Heart right ventricle (tissue), 16 donors: ENCODE measurements at regions not wholly inside any gene's neighbourhood (a gene's known extent, or its start where the extent isn't known, plus 50 kb on each side); places are given as distances from the start of the nearest gene placed in this dataset.

Source experiments
- ATAC-seq, 8 donors: fragments of 200-7000 bp; cut with Tn5 transposase; one replicate each; pipeline ENCODE4 v1.9.1; 2020; ENCODE audit warnings: mild to moderate bottlenecking in 8 of 8, moderate library complexity in 8 of 8, moderate number of reproducible peaks in 1 of 8
- DNase-seq, 2 donors: peaks; one replicate each; pipeline ENCODE4 v3.0.0-alpha.2; 2020
- H3K27ac ChIP-seq, 10 donors: fragments of 200-600 bp; sonication (generic) in 2 of 10; one replicate each; pipeline versions ENCODE4 v1.5.0 to v1.8.0; 2020 to 2022; ENCODE audit warnings: mild to moderate bottlenecking in 3 of 10
- H3K27me3 ChIP-seq, 7 donors: fragments of 200-600 bp; one replicate each; pipeline ENCODE4 v1.8.0; 2021 to 2022; ENCODE audit warnings: mild to moderate bottlenecking in 2 of 7
- H3K36me3 ChIP-seq, 9 donors: fragments of 200-600 bp; sonication (generic) in 1 of 9; one replicate each; pipeline versions ENCODE4 v1.5.0 to v1.8.0; 2020 to 2022; ENCODE audit warnings: mild to moderate bottlenecking in 2 of 9
- H3K4me1 ChIP-seq, 9 donors: fragments of 200-600 bp; sonication (generic) in 1 of 9; one replicate each; pipeline versions ENCODE4 v1.5.0 to v1.8.0; 2020 to 2022; ENCODE audit warnings: mild to moderate bottlenecking in 4 of 9
- H3K4me3 ChIP-seq, 10 donors: fragments of 200-600 bp; sonication (generic) in 2 of 10; one replicate each; pipeline versions ENCODE4 v1.5.0 to v1.8.0; 2020 to 2022; ENCODE audit warnings: mild to moderate bottlenecking in 7 of 10, moderate library complexity in 2 of 10
- H3K9me3 ChIP-seq, 11 donors: fragments of 200-600 bp in 10 of 11; sonication (generic) in 2 of 11; one replicate each; pipeline versions ENCODE4 v1.5.0 to v1.8.0; 2013 to 2022; ENCODE audit warnings: mild to moderate bottlenecking in 2 of 11, control low read depth in 1 of 11, moderate library complexity in 1 of 11
- CTCF ChIP-seq, 9 donors: fragments of 200-600 bp; sonication (generic) in 2 of 9; IDR thresholded peaks; one replicate each; pipeline versions ENCODE4 v1.5.0 to v1.8.0; 2021 to 2022; ENCODE audit warnings: antibody characterized with exemption in 9 of 9, mild to moderate bottlenecking in 5 of 9, moderate library complexity in 1 of 9
- WGBS, 2 donors: extraction: QIAGEN DNeasy Blood & Tissue Kit; methylation state at CpG; one replicate each; pipeline ENCODE4 v1.1.7; 2013; ENCODE audit warnings: inconsistent platforms in 1 of 2; 5-methylcytosine and 5-hydroxymethylcytosine counted together
- intact Hi-C, 10 donors: fragments of 100-400 bp; cut with DNase I; formaldehyde crosslinking; loops; one replicate each; pipeline versions ENCODE4 v1.11.1 to v1.14.2; 2022
- donor health status: Arrhythmogenic right ventricular cardiomyopathy.
- donor health status: ischemic (EF 13 %, LVEDD 7.1; RV severe dilation, severe dysfunction).
- donor health status: healthy with polysubstance abuse.
- donor health status: DM: no; HTN: yes; CAD: no.
- donor health status: DM: no; HTN: no; CAD: no.
- donor health status: ischemic (EF 25% LVEDD 6.9; RV normal size, moderate dysfunction).
- donor health status: ischemic (EF 25% LVEDD 5.7; RV mildly dilated, moderate dysfunction).
- donor health status: healthy.
- donor health status: DM: yes; HTN: yes; CAD: no.
- donor health status: Ischemic cardiomyopathy.
- donor health status: ischemic (EF 35%, LVEDD 5.7; RV mildly dilated, moderate dysfunction).
- donor health status: nonischemic (EF 11% LVEDD 7.7; RV severe dilation, severe dysfunction).
- donor health status: DM: yes; HTN: yes; CAD: no.
- donor health status: PGD.
- donor health status: ischemic (EF 29% LVEDD 5.4; RV normal size, mild dysfunction).
- donor health status: nonischemic (EF 23%, LVEDD 6.1; RV moderate dilation, normal function).

GRCh38 chr17:33766721-33767120, 473.6 kb upstream of the ASIC2 start:
- Histone ChIP-seq H3K9me3 (no peaks in the 10 kb centered on the region), H3K27me3 (peaks cover 0 to 30% (median 22%) of the 10 kb centered on the region in 7 donors), H3K36me3 (no peaks in the 10 kb centered on the region), H3K27ac (no peak overlapping the region), H3K4me3 (no peak overlapping the region), H3K4me1 (no peaks in the 10 kb centered on the region)
- DNase-seq, result no peak
- 52 to 77% methylated on average over 3 of the region's 3 CpGs for WGBS, 2 donors
- ATAC-seq, result no peak
- TF ChIP-seq CTCF (IDR thresholded peaks at IDR 0.05), result no peak
- intact Hi-C loops, result no loop called here

DNA sequence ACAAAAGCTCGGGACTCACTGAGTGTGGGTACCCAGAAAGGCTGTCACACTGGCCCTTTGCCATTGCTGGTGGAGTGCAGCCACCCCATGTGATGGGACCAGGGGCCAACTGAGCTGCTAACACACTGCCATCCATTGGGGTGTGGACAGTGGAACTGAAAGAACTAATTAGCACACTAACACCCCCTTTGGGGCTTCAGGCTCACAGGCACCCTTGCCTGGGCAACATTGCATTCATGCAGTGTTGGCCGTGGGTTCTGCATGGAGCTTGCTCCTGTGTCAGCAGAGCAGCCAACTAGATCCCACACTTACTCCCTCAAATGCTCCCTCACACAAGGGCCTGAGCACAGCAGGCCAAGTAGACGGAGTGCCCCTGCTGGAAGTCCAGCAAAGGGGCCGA, 476.0 kb upstream of the ASIC2 start:
- no peak for DNase-seq
- ATAC-seq, result no peak
- Histone ChIP-seq H3K4me3 (no peak overlapping the region), H3K27ac (no peak overlapping the region), H3K9me3 (no peaks in the 10 kb centered on the region), H3K4me1 (no peaks in the 10 kb centered on the region), H3K27me3 (peaks cover 0 to 39% (median 25%) of the 10 kb centered on the region in 7 donors), H3K36me3 (no peaks in the 10 kb centered on the region)
- intact Hi-C loops, result no loop called here
- TF ChIP-seq CTCF (IDR thresholded peaks at IDR 0.05), result no peak
- WGBS, 2 donors, result 74 to 80% methylated on average over 4 of the region's 4 CpGs

GRCh38 chr17:33776304-33776703, 478.8 kb upstream of the CCL2 start:
- ATAC-seq (no peak), DNase-seq (no peak)
- Histone ChIP-seq H3K36me3 (no peaks in the 10 kb centered on the region), H3K9me3 (no peaks in the 10 kb centered on the region), H3K27me3 (peaks cover 0 to 51% (median 24%) of the 10 kb centered on the region in 7 donors), H3K4me3 (no peak overlapping the region), H3K4me1 (no peaks in the 10 kb centered on the region), H3K27ac (no peak overlapping the region)
- TF ChIP-seq CTCF (IDR thresholded peaks at IDR 0.05), result no peak
- WGBS, 2 donors, result 72 to 75% methylated on average over 4 of the region's 4 CpGs
- intact Hi-C loops, result loop anchor here in 8 of 10 donors (5.0 to 10.0 kb wide), 4 partner anchors 148 to 588 kb away; partner anchors contain the start of gene CCL1 (in 2 of the 8)

DNA sequence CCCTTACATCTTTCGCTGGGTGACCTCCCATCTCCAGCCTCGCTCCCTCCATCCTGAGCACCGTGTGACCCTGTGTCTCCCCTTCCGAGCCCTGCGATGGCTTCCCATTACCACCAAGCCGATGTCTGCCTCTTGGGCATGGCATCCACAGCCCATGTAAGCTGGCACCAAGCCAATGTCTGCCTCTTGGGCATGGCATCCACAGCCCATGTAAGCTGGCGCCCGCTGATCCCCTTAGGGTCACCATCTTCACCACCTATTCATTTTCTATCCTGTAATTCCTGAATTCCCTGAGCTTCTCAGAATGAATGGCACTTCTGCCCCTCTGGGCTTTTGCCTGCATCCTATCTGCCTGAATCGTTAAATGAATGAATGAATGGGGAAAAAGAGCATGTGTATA, 478.2 kb upstream of the CCL2 start:
- no peak for ATAC-seq
- H3K36me3 ChIP-seq, result no peaks in the 10 kb centered on the region
- no peak for DNase-seq
- H3K4me3 ChIP-seq, result no peak overlapping the region
- no peaks in the 10 kb centered on the region for H3K9me3 ChIP-seq
- intact Hi-C loops, result loop anchor here in 8 of 10 donors (5.0 to 10.0 kb wide), 4 partner anchors 148 to 588 kb away; partner anchors contain the start of gene CCL1 (in 2 of the 8)
- peaks cover 0 to 51% (median 26%) of the 10 kb centered on the region in 7 donors for H3K27me3 ChIP-seq
- no peaks in the 10 kb centered on the region for H3K4me1 ChIP-seq
- 91 to 92% methylated on average over 9 of the region's 9 CpGs for WGBS, 2 donors
- H3K27ac ChIP-seq, result no peak overlapping the region
- TF ChIP-seq CTCF (IDR thresholded peaks at IDR 0.05), result no peak
